GM20000 (cell line): ENCODE measurements at regions not wholly inside any gene's neighbourhood (a gene's known extent, or its start where the extent isn't known, plus 50 kb on each side); places are given as distances from the start of the nearest gene placed in this dataset.

Experiments
- DNase-seq: peaks from one replicate; pipeline ENCODE4 v3.0.0; 2012; ENCODE audit warnings: low spot score
- TF ChIP-seq, protein P1 (sequence below): IDR thresholded peaks from 2 replicates; pipeline ENCODE4 v1.5.1; 2012; ENCODE audit warnings: mild to moderate bottlenecking, control low read depth; ENCODE audit errors: extremely low read depth, missing control alignments

DNA sequence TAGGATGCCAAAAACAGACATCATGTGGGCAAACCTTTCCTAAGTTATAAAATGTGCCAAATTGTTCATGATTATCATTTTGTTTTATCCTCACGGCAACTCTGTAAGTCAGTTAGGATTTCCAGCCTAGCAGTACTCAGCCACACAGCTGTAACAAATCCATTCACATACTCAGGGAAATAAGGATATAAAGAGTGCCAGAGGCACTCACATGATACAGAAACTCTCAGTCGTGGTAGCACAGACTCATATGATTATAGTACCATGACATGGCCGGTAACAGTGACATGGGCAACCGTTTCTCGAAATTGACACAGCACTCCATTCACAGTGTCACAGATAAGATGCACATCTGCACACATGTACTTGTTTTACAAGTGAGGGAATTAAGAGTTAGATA is 344.2 kb downstream of the LRIG3 start:
- no peak for DNase-seq
- TF ChIP-seq, protein P1, sequence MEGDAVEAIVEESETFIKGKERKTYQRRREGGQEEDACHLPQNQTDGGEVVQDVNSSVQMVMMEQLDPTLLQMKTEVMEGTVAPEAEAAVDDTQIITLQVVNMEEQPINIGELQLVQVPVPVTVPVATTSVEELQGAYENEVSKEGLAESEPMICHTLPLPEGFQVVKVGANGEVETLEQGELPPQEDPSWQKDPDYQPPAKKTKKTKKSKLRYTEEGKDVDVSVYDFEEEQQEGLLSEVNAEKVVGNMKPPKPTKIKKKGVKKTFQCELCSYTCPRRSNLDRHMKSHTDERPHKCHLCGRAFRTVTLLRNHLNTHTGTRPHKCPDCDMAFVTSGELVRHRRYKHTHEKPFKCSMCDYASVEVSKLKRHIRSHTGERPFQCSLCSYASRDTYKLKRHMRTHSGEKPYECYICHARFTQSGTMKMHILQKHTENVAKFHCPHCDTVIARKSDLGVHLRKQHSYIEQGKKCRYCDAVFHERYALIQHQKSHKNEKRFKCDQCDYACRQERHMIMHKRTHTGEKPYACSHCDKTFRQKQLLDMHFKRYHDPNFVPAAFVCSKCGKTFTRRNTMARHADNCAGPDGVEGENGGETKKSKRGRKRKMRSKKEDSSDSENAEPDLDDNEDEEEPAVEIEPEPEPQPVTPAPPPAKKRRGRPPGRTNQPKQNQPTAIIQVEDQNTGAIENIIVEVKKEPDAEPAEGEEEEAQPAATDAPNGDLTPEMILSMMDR, result no peak

GRCh38 chr12:58576916-58577315 is 343.4 kb downstream of the LRIG3 start:
- DNase-seq, result no peak
- TF ChIP-seq, protein P1, result no peak

- TF ChIP-seq, protein P1, result no peak
- no peak for DNase-seq
Observed at GRCh38 chr12:58580095-58580494, 340.2 kb downstream of the LRIG3 start.

DNA sequence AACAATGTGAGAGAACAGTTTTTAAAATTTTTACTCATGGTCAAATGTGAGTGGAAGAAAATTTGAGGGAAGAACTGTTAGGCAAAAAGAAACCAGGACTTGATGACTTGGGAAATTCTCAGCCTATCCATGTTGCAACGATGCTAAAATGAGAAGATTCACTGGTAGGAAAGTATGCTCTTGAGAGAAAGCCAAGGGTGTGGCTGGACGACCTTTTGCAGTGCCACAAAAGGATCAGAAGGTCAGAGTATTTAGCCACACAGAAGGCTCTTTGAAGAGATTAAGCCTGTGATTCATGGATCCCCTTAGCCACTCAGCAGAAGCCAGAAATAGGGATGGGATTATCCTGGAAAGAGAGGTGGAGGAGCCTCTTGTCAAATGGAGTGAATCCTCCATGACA is 336.8 kb downstream of the LRIG3 start:
- no peak for DNase-seq

GRCh38 chr12:58583940-58584339 is 336.4 kb downstream of the LRIG3 start:
- TF ChIP-seq, protein P1, result no peak
- DNase-seq, result no peak

More for the DNA sequence above, 336.8 kb downstream of the LRIG3 start:
- TF ChIP-seq, protein P1, result no peak

GRCh38 chr12:58584880-58585279 is 335.4 kb downstream of the LRIG3 start:
- TF ChIP-seq, protein P1, result no peak
- no peak for DNase-seq

DNA sequence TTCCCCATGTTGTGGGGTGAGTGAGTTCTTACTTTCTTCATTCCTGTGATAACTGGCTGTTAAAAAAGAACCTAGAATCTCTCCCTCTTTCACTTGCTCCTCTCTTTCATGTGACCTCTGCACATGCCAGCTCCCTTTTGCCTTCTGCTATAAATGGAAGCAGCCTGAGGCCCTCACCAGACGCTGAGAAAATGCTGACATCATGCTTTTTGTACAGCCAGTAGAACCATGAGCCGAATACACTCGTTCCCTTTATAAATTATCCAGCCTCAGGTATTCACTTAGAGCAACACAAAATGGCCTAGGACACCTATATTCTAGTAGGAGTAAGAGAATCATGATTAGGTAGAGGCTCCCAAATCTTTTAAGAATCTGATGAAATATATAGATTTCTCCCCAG is 333.5 kb downstream of the LRIG3 start:
- TF ChIP-seq, protein P1, result no peak
- no peak for DNase-seq

DNA sequence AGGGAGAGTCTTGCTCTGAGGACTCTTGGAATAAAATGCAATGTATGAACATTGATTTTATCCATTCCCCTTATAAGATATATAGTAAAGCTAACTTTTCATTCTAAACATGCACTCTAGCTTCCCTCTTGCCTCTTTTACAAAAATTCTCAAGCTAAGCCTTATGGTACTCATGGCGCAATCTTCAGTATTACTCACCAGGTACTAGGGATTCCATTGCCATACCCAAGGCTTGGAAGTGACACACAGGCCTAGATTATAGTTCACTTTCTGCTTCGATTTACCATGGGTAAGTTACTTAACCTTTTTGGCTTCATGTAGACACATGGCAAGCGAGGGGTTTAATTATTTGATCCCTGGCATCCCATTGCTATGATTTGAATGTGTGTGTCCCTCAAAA is 331.5 kb downstream of the LRIG3 start:
- no peak for DNase-seq
- TF ChIP-seq, protein P1, result no peak
